CD4-positive, alpha-beta memory T cell (primary cell): ENCODE measurements at regions not wholly inside any gene's neighbourhood (a gene's known extent, or its start where the extent isn't known, plus 50 kb on each side); places are given as distances from the start of the nearest gene placed in this dataset.
A peak's percentile ranks its signal among the peaks of the same experiment; 100 is the strongest.

ENCODE experiments used
- CTCF ChIA-PET: fragments of 350-600 bp; sonication (Branson Sonifier 250); formaldehyde crosslinking; loops from one replicate; lab custom pipeline; 2021; ENCODE audit warnings: inconsistent platforms; ENCODE audit not compliant: partially characterized antibody; lab: Charles Lee
- POLR2A ChIA-PET: fragments of 350-600 bp; sonication (Branson Sonifier 250); formaldehyde crosslinking; loops from one replicate; lab custom pipeline; 2021; ENCODE audit not compliant: partially characterized antibody; lab: Charles Lee
- DNase-seq, 5 donors: peaks; one replicate each; pipeline versions ENCODE4 v3.0.0 to v3.0.0-alpha.2; 2020 to 2022; ENCODE audit warnings: mixed read lengths in 1 of 5
- H3K27ac ChIP-seq: one replicate; pipeline ENCODE4 v1.7.0; 2013; ENCODE audit warnings: low read depth, low read length
- H3K27me3 ChIP-seq: 2 replicates; pipeline ENCODE4 v1.7.0; 2013; ENCODE audit warnings: mild to moderate bottlenecking, low read length, moderate library complexity; ENCODE audit not compliant: insufficient read depth
- H3K36me3 ChIP-seq: 2 replicates; pipeline ENCODE4 v1.7.0; 2013; ENCODE audit warnings: mild to moderate bottlenecking, low read length, moderate library complexity; ENCODE audit not compliant: insufficient read depth
- H3K4me1 ChIP-seq: 2 replicates; pipeline ENCODE4 v1.7.0; 2013; ENCODE audit warnings: mild to moderate bottlenecking, low read length, moderate library complexity; ENCODE audit not compliant: insufficient read depth
- H3K4me3 ChIP-seq, 2 donors: one replicate each; pipeline ENCODE4 v1.7.0; 2013; ENCODE audit warnings: low read length in 2 of 2, mild to moderate bottlenecking in 1 of 2
- H3K9me3 ChIP-seq, 2 donors: one replicate each; pipeline ENCODE4 v1.7.0; 2013; ENCODE audit warnings: low read length in 2 of 2, control low read depth in 1 of 2; ENCODE audit not compliant: control insufficient read depth in 1 of 2
- H3K27ac Mint-ChIP-seq, 7 donors: one replicate each; pipeline ENCODE4 v1.8.0; 2020 to 2021; ENCODE audit warnings: mixed read lengths in 7 of 7, mild to moderate bottlenecking in 6 of 7, inconsistent platforms in 3 of 7, moderate library complexity in 3 of 7
- H3K27me3 Mint-ChIP-seq, 2 donors: one replicate each; pipeline ENCODE4 v1.8.0; 2020 to 2021; ENCODE audit warnings: mixed read lengths in 2 of 2
- H3K36me3 Mint-ChIP-seq, 2 donors: one replicate each; pipeline ENCODE4 v1.8.0; 2020 to 2021; ENCODE audit warnings: mixed read lengths in 2 of 2, inconsistent platforms in 1 of 2, mild to moderate bottlenecking in 1 of 2
- H3K4me1 Mint-ChIP-seq, 4 donors: one replicate each; pipeline ENCODE4 v1.8.0; 2020 to 2021; ENCODE audit warnings: mixed read lengths in 4 of 4, mild to moderate bottlenecking in 1 of 4
- H3K4me3 Mint-ChIP-seq, 8 donors: one replicate each; pipeline ENCODE4 v1.8.0; 2020 to 2021; ENCODE audit warnings: mixed read lengths in 8 of 8, mild to moderate bottlenecking in 7 of 8, moderate library complexity in 6 of 8, inconsistent platforms in 3 of 8
- H3K9me3 Mint-ChIP-seq, 8 donors: one replicate each; pipeline ENCODE4 v1.8.0; 2020 to 2021; ENCODE audit warnings: mixed read lengths in 8 of 8, mild to moderate bottlenecking in 5 of 8, inconsistent platforms in 3 of 8, moderate library complexity in 1 of 8
- intact Hi-C: fragments of 100-400 bp; cut with micrococcal nuclease; formaldehyde crosslinking; loops from one replicate; pipeline ENCODE4 v1.15.1; 2023

- no peaks in the 10 kb centered on the region for H3K27me3 ChIP-seq
- POLR2A ChIA-PET: no interaction called here
- Mint-ChIP-seq H3K27ac (peak overlapping the region in 3 of 7 donors; percentile 1 to 49 (median 8)), H3K36me3 (no peaks in the 10 kb centered on the region), H3K9me3 (peaks cover 0 to 2% (median 0%) of the 10 kb centered on the region in 8 donors), H3K27me3 (no peaks in the 10 kb centered on the region), H3K4me3 (peak overlapping the region in 1 of 8 donors; percentile 65), H3K4me1 (peaks cover 0 to 12% (median 7%) of the 10 kb centered on the region in 4 donors)
- intact Hi-C loops: no loop called here
- no peak overlapping the region for H3K27ac ChIP-seq
- no peak for DNase-seq
- no peaks in the 10 kb centered on the region for H3K36me3 ChIP-seq
- H3K9me3 ChIP-seq: no peaks in the 10 kb centered on the region
- H3K4me1 ChIP-seq: peaks cover 4% of the 10 kb centered on the region
- no peak overlapping the region for H3K4me3 ChIP-seq
- CTCF ChIA-PET: no interaction called here
Measured at GRCh38 chr1:25065321-25065721, 135.2 kb upstream of the RUNX3 start.

GRCh38 chr1:25064465-25065240, 134.6 kb upstream of the RUNX3 start:
- CTCF ChIA-PET: no interaction called here
- H3K27ac ChIP-seq: no peak overlapping the region
- Mint-ChIP-seq H3K4me3 (peak overlapping the region in 3 of 8 donors; percentile 18 to 54 (median 36)), H3K9me3 (peaks cover 0 to 2% (median 0%) of the 10 kb centered on the region in 8 donors), H3K4me1 (peaks cover 0 to 12% (median 7%) of the 10 kb centered on the region in 4 donors), H3K27me3 (no peaks in the 10 kb centered on the region), H3K27ac (peak overlapping the region in 5 of 7 donors; percentile 1 to 76 (median 14)), H3K36me3 (no peaks in the 10 kb centered on the region)
- no peaks in the 10 kb centered on the region for H3K27me3 ChIP-seq
- intact Hi-C loops: no loop called here
- POLR2A ChIA-PET: no interaction called here
- H3K4me1 ChIP-seq: peaks cover 4% of the 10 kb centered on the region
- H3K36me3 ChIP-seq: no peaks in the 10 kb centered on the region
- peak in 3 of 5 donors; percentile 7 to 54 (median 8) for DNase-seq
- H3K9me3 ChIP-seq: no peaks in the 10 kb centered on the region
- H3K4me3 ChIP-seq: no peak overlapping the region

GRCh38 chr1:25063591-25064416, 133.7 kb upstream of the RUNX3 start:
- Mint-ChIP-seq H3K4me3 (peak overlapping the region in 1 of 8 donors; percentile 22), H3K4me1 (peaks cover 0 to 12% (median 7%) of the 10 kb centered on the region in 4 donors), H3K36me3 (no peaks in the 10 kb centered on the region), H3K27ac (peak overlapping the region in 1 of 7 donors; percentile 9), H3K9me3 (peaks cover 0 to 2% (median 0%) of the 10 kb centered on the region in 8 donors), H3K27me3 (no peaks in the 10 kb centered on the region)
- Histone ChIP-seq H3K27ac (no peak overlapping the region), H3K4me3 (no peak overlapping the region), H3K36me3 (no peaks in the 10 kb centered on the region), H3K27me3 (no peaks in the 10 kb centered on the region), H3K4me1 (peaks cover 4% of the 10 kb centered on the region), H3K9me3 (no peaks in the 10 kb centered on the region)
- DNase-seq: no peak
- intact Hi-C loops: no loop called here
- POLR2A ChIA-PET: no interaction called here
- CTCF ChIA-PET: no interaction called here

- Histone ChIP-seq H3K9me3 (no peaks in the 10 kb centered on the region), H3K4me3 (no peak overlapping the region), H3K36me3 (no peaks in the 10 kb centered on the region), H3K27ac (no peak overlapping the region), H3K4me1 (peaks cover 4% of the 10 kb centered on the region), H3K27me3 (no peaks in the 10 kb centered on the region)
- intact Hi-C loops: no loop called here
- H3K4me1 Mint-ChIP-seq: peaks cover 0 to 12% (median 7%) of the 10 kb centered on the region in 4 donors
- peak overlapping the region in 1 of 7 donors; percentile 42 for H3K27ac Mint-ChIP-seq
- peaks cover 0 to 2% of the 10 kb centered on the region in 2 donors for H3K27me3 Mint-ChIP-seq
- no peaks in the 10 kb centered on the region for H3K36me3 Mint-ChIP-seq
- CTCF ChIA-PET: no interaction called here
- POLR2A ChIA-PET: no interaction called here
- H3K4me3 Mint-ChIP-seq: no peak overlapping the region
- DNase-seq: no peak
- peaks cover 0 to 2% (median 0%) of the 10 kb centered on the region in 8 donors for H3K9me3 Mint-ChIP-seq
Measured at GRCh38 chr1:25062621-25063255, 132.7 kb upstream of the RUNX3 start.

- Histone ChIP-seq H3K27ac (no peak overlapping the region), H3K27me3 (no peaks in the 10 kb centered on the region), H3K9me3 (no peaks in the 10 kb centered on the region), H3K36me3 (no peaks in the 10 kb centered on the region), H3K4me3 (no peak overlapping the region), H3K4me1 (peaks cover 3% of the 10 kb centered on the region)
- ChIA-PET CTCF (no interaction called here), POLR2A (no interaction called here)
- Mint-ChIP-seq H3K4me3 (no peak overlapping the region), H3K9me3 (peaks cover 0 to 2% (median 0%) of the 10 kb centered on the region in 8 donors), H3K36me3 (no peaks in the 10 kb centered on the region), H3K27ac (no peak overlapping the region), H3K27me3 (peaks cover 0 to 7% of the 10 kb centered on the region in 2 donors), H3K4me1 (peaks cover 0 to 12% (median 7%) of the 10 kb centered on the region in 4 donors)
- intact Hi-C loops: no loop called here
- no peak for DNase-seq
Measured at GRCh38 chr1:25061261-25061995, 131.4 kb upstream of the RUNX3 start.

GRCh38 chr1:25057188-25057587, 127.1 kb upstream of the RUNX3 start:
- CTCF ChIA-PET: interaction anchor here (1.0 kb wide), 1 partner anchor 43 kb away, joined by 3 read pairs; no protein-coding TSS in a partner anchor
- POLR2A ChIA-PET: no interaction called here
- intact Hi-C loops: no loop called here

More at GRCh38 chr1:25057188-25057587, 127.1 kb upstream of the RUNX3 start:
- Histone ChIP-seq H3K4me1 (no peaks in the 10 kb centered on the region), H3K4me3 (no peak overlapping the region), H3K27ac (no peak overlapping the region), H3K36me3 (no peaks in the 10 kb centered on the region), H3K9me3 (no peaks in the 10 kb centered on the region), H3K27me3 (no peaks in the 10 kb centered on the region)
- DNase-seq: no peak
- Mint-ChIP-seq H3K4me1 (peaks cover 0 to 3% (median 0%) of the 10 kb centered on the region in 4 donors), H3K36me3 (no peaks in the 10 kb centered on the region), H3K27ac (no peak overlapping the region), H3K4me3 (no peak overlapping the region), H3K27me3 (peaks cover 13 to 16% of the 10 kb centered on the region in 2 donors), H3K9me3 (peaks cover 0 to under 1% (median 0%) of the 10 kb centered on the region in 8 donors)
